ENCODE measurements at regions not wholly inside any gene's neighbourhood (a gene's known extent, or its start where the extent isn't known, plus 50 kb on each side); places are given as distances from the start of the nearest gene placed in this dataset.

GRCh38 chr17:79363552-79364275, 247.1 kb downstream of the RBFOX3 start:
- H3K27ac ChIP-seq = no peak overlapping the region
- no peak for DNase-seq (ENCODE audit: low read depth, low spot score)

DNA sequence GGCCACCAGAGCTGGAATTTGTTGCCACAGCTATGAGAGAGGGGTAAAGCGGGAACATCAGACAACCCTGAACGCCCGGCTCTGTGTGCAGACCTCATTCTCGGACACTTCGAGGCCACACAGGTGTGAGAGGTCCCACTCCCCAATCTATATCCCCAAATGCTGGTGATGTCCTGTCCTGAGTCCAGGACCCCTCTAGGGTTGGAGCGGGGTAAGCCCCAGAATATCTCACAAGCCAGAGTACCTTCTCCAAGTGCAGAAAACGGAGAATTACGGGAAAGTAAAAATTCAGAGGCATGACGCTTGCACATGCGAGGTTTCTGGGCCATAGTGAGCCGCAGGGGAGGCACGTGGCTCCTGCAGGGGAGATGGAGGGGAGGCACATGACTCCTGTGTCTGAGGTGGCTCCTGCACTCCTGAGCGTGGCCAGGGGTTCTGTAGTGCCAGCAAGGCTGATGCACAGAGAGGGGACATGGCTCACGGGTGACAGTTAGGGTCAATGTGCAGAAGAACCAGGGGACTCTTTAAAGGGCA, 248.0 kb downstream of the RBFOX3 start:
- no peak overlapping the region for H3K27ac ChIP-seq
- no peak for DNase-seq (ENCODE audit: low read depth, low spot score)

DNA sequence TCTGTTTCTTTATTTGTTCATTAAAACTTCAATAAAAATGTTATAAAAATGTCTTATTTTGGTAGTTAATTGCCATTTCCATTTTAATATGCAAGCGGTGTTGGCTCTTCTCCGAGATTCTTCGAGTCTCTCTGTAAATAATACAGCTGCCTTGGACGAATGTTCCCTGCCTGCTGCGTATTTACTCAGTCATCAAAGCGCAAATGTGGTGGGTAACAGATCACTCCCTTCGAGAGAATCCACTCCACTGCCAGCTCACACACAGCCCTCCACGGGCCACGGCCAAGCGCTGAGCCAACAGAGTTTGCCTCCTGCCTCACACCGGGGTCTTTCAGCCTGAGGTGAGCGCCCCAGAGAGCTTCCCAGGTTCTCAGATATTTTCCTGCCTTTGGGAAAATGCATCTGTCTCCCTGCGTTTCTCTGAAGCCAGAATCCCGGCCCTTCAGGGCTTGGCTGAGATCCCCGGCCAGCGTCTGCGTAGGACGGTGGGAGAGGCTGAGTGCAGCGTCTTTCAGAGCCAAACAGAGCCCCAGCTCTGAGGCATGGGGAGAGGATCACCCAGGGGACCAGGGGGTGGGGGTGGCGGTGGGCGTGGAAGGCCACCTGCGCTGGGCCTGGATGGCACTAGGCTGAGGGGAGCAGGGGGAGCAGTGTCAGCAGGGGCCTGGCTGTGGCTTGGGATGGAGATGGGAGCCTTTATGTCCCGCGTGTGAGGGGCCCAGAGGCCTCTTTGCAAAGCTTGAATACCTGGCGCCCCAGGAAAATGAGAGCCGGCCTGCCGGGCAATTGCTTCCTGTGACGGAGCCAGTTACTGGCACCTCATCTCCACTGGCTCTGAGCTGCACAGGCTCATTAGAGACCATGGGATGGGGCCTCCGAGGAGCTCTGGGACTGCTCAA, 248.7 kb downstream of the RBFOX3 start:
- H3K27ac ChIP-seq = no peak overlapping the region
- DNase-seq (ENCODE audit: low read depth, low spot score) = no peak

GRCh38 chr17:79361221-79361734, 249.6 kb downstream of the RBFOX3 start:
- no peak for DNase-seq (ENCODE audit: low read depth, low spot score)
- H3K27ac ChIP-seq = no peak overlapping the region

DNA sequence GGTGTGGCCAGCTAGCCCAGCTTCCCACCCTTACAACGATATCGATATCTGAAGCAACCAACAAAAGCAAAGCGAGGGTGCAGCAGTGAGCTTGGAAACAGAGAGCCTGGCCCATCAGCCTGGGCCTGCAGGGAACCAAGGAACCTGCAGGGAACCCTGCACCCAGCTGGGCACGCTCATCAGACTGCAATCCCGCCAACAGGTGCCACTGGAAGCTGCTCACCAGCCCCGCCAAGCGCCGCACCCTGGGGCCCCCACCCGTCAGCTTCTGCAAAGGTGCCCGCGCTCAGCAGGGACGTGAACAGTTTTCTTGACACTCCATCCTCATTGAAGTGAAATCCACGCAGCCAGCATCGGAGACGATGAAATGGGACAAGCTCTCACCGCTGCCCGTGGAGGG, 250.7 kb downstream of the RBFOX3 start:
- DNase-seq (ENCODE audit: low read depth, low spot score) = no peak
- no peak overlapping the region for H3K27ac ChIP-seq

- no peak for DNase-seq (ENCODE audit: low read depth, low spot score)
- no peak overlapping the region for H3K27ac ChIP-seq
These were observed 253.9 kb downstream of the RBFOX3 start for GRCh38 chr17:79356839-79357447.

DNA sequence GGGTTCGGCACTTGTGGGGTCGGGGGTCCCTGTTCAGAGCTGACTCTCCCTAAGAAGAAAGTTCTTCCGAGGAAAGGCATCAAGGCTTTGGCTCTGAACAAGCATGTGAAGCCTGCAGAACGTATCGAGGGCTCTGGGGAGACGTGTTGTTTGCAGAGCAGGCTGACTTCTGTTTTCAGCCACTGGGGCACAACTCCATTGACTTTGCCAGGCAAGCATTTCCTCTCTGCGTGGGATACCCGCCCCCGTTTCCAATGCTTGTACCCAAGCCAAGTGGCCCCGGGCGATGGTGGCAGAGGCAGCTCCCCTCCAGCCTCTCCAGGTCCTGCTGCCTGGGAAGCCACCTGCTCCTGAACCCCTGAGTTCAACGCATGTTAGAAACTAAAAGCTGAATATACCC, 255.7 kb downstream of the RBFOX3 start:
- DNase-seq (ENCODE audit: low read depth, low spot score) = no peak
- no peak overlapping the region for H3K27ac ChIP-seq

GRCh38 chr17:79354173-79354820, 256.6 kb downstream of the RBFOX3 start:
- DNase-seq (ENCODE audit: low read depth, low spot score) = no peak
- H3K27ac ChIP-seq = no peak overlapping the region

GRCh38 chr17:79353548-79353947, 257.3 kb downstream of the RBFOX3 start:
- H3K27ac ChIP-seq = no peak overlapping the region
- DNase-seq (ENCODE audit: low read depth, low spot score) = no peak

GRCh38 chr17:79353016-79353415, 257.8 kb downstream of the RBFOX3 start:
- no peak for DNase-seq (ENCODE audit: low read depth, low spot score)
- H3K27ac ChIP-seq = no peak overlapping the region

DNA sequence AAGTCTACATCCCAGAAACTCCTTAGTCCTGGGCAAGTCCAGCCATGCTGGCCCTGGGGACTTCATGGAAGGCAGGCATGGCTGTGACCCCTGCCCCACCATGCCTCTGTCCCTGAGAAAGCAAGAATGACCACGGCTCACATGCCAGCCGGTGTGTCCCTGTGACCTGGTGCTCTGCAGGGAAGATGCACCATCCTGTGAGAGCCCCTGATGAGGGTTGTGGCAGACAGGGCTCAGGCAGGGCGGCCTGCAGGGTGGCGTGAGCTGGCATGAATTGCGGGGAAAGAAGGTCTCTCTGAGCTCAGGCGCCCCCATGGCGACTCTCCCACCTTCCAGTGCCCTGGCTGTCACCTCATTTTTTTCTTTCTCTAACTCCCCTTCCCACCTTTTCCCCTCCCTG, 260.3 kb downstream of the RBFOX3 start:
- H3K27ac ChIP-seq = no peak overlapping the region
- DNase-seq (ENCODE audit: low read depth, low spot score) = no peak

GRCh38 chr17:79349506-79350400, 261.1 kb downstream of the RBFOX3 start:
- no peak for DNase-seq (ENCODE audit: low read depth, low spot score)

GRCh38 chr17:79342376-79342775, 267.8 kb downstream of the ENGASE start:
- H3K27ac ChIP-seq = no peak overlapping the region
- DNase-seq (ENCODE audit: low read depth, low spot score) = no peak

More at GRCh38 chr17:79349506-79350400, 261.1 kb downstream of the RBFOX3 start:
- H3K27ac ChIP-seq = no peak overlapping the region

- H3K27ac ChIP-seq = no peak overlapping the region
- no peak for DNase-seq (ENCODE audit: low read depth, low spot score)
These were observed 267.2 kb downstream of the ENGASE start for GRCh38 chr17:79341816-79342215.

- H3K27ac ChIP-seq = no peak overlapping the region
- no peak for DNase-seq (ENCODE audit: low read depth, low spot score)
These were observed 266.7 kb downstream of the ENGASE start for GRCh38 chr17:79341222-79341780.

DNA sequence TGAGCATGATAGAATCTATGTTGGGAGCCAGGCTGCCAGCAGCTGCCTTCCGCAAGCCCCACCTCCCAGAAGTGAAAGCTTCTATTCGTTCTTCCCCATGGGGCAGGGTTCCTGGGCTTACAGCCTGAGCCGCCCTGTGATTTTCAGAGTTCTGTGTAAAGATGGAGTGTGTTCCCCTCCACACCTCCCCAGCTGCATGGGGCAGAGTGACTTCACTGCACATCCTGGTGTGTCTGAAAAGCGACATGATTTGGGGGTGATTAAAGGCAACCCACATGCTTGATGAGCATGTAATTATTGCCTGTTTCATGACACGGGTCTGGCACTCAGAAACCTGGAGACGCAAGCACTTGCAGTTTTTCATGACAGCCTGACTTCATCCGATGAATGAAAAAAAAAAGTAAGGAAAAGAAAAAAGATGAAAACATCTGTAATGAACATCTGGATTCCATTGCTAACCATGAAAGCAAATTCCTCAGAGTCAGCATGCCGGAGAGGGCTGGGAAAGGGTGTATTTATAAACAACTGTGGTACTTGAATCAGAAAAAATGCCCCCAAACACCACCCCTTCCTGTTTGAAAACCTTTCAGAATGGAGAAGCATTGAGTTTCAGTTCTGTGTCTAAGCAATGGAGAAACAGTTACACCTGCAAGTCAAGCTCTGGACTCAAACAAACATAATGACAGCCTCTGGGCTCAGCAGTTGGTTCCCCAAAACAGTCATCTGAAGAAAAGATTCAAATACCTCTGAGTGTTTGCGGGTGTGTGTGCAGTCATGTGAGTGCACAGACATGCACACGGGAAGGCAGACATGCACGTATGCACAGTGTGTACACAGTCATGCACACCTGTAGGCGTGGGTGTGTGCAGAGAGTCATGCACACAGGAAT, 266.0 kb downstream of the ENGASE start:
- DNase-seq (ENCODE audit: low read depth, low spot score) = no peak
- H3K27ac ChIP-seq = no peak overlapping the region

- no peak for DNase-seq (ENCODE audit: low read depth, low spot score)
- no peak overlapping the region for H3K27ac ChIP-seq
These were observed 264.7 kb downstream of the ENGASE start for GRCh38 chr17:79339321-79339720.

GRCh38 chr17:79338604-79339003, 264.0 kb downstream of the ENGASE start:
- no peak overlapping the region for H3K27ac ChIP-seq
- DNase-seq (ENCODE audit: low read depth, low spot score) = peak; percentile 40
